GM12872 (cell line): ENCODE measurements at regions not wholly inside any gene's neighbourhood (a gene's known extent, or its start where the extent isn't known, plus 50 kb on each side); places are given as distances from the start of the nearest gene placed in this dataset.

Experiments
- TF ChIP-seq, protein P1 (sequence below): IDR thresholded peaks from 3 replicates; pipeline ENCODE4 v1.5.1; 2011; ENCODE audit warnings: low read depth, mild to moderate bottlenecking, low read length, moderate library complexity; ENCODE audit not compliant: insufficient read depth

DNA sequence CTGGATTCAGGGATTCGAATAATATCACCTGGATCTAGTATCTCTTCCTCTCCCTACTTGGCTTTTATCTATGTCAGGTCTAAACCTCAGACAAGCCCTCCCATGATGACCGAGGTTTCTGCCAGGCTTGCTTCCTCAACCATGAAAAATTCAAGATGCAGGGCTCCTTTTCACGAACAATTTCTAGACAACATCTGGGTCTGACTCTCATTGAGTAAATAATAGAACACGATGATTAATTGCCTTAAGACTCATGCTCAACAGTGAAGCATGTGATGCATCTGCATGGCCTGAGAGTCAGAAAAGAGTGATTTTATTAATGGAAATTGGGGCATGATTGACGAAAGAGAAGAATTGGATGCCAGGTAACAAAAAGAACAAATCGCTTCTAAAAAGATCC is 277.2 kb upstream of the ZNF608 start:
- TF ChIP-seq, protein P1, sequence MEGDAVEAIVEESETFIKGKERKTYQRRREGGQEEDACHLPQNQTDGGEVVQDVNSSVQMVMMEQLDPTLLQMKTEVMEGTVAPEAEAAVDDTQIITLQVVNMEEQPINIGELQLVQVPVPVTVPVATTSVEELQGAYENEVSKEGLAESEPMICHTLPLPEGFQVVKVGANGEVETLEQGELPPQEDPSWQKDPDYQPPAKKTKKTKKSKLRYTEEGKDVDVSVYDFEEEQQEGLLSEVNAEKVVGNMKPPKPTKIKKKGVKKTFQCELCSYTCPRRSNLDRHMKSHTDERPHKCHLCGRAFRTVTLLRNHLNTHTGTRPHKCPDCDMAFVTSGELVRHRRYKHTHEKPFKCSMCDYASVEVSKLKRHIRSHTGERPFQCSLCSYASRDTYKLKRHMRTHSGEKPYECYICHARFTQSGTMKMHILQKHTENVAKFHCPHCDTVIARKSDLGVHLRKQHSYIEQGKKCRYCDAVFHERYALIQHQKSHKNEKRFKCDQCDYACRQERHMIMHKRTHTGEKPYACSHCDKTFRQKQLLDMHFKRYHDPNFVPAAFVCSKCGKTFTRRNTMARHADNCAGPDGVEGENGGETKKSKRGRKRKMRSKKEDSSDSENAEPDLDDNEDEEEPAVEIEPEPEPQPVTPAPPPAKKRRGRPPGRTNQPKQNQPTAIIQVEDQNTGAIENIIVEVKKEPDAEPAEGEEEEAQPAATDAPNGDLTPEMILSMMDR, result no peak

GRCh38 chr5:125026867-125027731 is 280.7 kb upstream of the ZNF608 start:
- TF ChIP-seq, protein P1, result no peak

GRCh38 chr5:125032286-125032685 is 285.8 kb upstream of the ZNF608 start:
- TF ChIP-seq, protein P1, result no peak

DNA sequence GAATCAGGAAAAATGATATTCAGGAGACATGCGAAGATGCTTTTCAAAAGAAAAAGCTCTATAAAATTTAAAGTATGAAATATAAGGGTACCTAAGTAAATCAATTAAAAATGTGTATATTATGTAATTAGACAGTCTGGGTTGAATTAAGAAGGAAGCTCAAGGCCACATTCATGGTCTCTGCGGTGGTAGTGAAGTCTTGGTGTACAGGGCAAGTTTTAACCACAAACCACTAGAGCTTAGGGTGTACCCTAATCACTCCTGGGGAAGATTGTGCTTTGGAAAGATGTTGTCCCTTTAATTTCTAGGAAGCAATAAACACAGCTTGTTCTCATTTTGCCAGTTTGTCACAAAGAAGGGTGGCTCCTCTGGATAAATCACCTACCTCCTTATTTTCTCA is 287.2 kb upstream of the ZNF608 start:
- TF ChIP-seq, protein P1, result no peak

DNA sequence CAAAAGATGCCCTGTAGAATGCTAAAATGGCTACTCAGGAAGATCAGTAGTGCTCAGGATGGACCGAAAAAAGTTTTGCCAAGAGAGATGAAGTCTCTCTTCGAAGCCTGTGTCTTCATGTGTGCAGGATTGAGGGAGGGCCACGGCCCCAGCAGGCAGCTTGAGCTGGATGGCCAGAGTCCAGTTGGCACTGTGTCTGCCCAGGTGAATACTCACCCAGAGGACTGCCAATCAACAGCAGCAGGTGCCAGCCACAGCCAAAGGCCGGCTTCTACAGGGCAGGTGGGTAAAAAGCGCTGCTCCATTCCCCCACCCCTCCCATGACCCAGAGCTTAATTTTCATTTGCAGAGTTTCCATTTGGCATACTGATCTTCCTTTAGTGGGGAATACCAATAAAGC is 287.9 kb upstream of the ZNF608 start:
- TF ChIP-seq, protein P1, result no peak

GRCh38 chr5:125036494-125036893 is 290.1 kb upstream of the ZNF608 start:
- TF ChIP-seq, protein P1, result no peak

DNA sequence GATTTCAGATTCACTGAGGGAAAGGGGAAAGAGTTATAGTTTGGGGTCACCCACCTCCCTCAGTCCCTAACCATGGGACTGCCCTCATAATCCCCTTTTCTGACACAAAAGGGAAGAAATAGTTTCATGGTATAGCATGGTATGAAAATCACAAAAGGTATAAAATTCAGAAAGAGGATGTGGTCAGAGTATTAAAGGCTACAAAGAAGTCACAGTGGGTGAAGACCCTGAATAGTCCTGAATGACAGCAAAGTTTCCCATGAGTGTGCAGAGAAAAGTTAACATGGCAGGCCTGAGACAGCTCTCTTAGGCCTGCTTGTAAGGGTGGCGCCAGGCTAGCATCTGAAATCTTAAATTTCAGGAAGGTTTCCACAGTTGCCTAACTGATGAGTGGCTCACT is 290.6 kb upstream of the ZNF608 start:
- TF ChIP-seq, protein P1, result no peak
